ENCODE measurements at regions not wholly inside any gene's neighbourhood (a gene's known extent, or its start where the extent isn't known, plus 50 kb on each side); places are given as distances from the start of the nearest gene placed in this dataset.

DNA sequence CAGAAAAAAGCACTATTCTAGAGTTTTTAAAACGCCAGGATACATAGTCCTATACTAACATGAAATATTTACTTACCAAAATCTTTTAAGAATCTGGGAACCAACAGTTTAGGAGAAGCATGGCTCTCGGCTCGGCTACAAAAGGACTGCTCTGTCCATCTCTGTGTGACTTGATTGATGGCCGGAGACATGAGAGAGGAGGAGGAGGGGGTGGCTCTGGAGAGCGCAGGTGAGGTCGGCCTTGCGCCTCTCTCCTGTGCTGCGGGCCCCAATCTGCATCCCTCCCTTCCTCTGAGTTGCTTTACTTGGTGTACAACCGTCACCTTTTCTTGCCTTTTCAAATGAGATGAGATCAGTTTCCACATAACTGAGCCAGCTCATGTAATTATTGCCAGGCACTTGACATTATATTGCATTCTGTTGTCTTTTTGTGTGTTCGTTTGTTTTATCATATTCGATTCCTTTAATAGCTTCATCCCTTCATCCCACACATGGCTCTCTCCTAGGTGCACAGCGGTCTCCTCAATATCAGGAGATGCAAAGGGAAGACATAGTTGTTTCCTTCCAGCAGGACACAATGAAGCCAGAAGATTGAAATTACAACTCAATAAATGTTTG lies 87.8 kb upstream of the KLF6 start:
- TF ChIP-seq, protein P1, sequence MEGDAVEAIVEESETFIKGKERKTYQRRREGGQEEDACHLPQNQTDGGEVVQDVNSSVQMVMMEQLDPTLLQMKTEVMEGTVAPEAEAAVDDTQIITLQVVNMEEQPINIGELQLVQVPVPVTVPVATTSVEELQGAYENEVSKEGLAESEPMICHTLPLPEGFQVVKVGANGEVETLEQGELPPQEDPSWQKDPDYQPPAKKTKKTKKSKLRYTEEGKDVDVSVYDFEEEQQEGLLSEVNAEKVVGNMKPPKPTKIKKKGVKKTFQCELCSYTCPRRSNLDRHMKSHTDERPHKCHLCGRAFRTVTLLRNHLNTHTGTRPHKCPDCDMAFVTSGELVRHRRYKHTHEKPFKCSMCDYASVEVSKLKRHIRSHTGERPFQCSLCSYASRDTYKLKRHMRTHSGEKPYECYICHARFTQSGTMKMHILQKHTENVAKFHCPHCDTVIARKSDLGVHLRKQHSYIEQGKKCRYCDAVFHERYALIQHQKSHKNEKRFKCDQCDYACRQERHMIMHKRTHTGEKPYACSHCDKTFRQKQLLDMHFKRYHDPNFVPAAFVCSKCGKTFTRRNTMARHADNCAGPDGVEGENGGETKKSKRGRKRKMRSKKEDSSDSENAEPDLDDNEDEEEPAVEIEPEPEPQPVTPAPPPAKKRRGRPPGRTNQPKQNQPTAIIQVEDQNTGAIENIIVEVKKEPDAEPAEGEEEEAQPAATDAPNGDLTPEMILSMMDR (IDR thresholded peaks at IDR 0.05 in 2 of 3, conservative IDR thresholded peaks at IDR 0.05 in 1 of 3; ENCODE audit: insufficient read depth in 2 of 3, low read depth in 1 of 3, low read length in 3 of 3) = no peak
- TF ChIP-seq, protein P2, sequence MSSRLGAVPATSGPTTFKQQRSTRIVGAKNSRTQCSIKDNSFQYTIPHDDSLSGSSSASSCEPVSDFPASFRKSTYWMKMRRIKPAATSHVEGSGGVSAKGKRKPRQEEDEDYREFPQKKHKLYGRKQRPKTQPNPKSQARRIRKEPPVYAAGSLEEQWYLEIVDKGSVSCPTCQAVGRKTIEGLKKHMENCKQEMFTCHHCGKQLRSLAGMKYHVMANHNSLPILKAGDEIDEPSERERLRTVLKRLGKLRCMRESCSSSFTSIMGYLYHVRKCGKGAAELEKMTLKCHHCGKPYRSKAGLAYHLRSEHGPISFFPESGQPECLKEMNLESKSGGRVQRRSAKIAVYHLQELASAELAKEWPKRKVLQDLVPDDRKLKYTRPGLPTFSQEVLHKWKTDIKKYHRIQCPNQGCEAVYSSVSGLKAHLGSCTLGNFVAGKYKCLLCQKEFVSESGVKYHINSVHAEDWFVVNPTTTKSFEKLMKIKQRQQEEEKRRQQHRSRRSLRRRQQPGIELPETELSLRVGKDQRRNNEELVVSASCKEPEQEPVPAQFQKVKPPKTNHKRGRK (tag; IDR thresholded peaks at IDR 0.05) = no peak
- TF ChIP-seq ZNF133 (CRISPR knock-in tag; IDR thresholded peaks at IDR 0.05) = no peak
- no peak for TF ChIP-seq KLF16 (IDR thresholded peaks at IDR 0.05)
- TF ChIP-seq HDGF (IDR thresholded peaks at IDR 0.05) = no peak
- no peak for TF ChIP-seq JUNB (CRISPR knock-in tag; conservative IDR thresholded peaks at IDR 0.05)
- TF ChIP-seq JUN (IDR thresholded peaks at IDR 0.05; ENCODE audit: borderline replicate concordance, low read depth, low read length) = no peak
- TF ChIP-seq JUN (CRISPR knock-in tag; IDR thresholded peaks at IDR 0.05; ENCODE audit: borderline replicate concordance) = no peak
- no peak for TF ChIP-seq POLR2B (IDR thresholded peaks at IDR 0.05; ENCODE audit: low read depth, partially characterized antibody)
- no peak for TF ChIP-seq PRPF4 (IDR thresholded peaks at IDR 0.05; ENCODE audit: insufficient read depth, low read depth, low read length, poor library complexity, severe bottlenecking)
- TF ChIP-seq, protein P3, sequence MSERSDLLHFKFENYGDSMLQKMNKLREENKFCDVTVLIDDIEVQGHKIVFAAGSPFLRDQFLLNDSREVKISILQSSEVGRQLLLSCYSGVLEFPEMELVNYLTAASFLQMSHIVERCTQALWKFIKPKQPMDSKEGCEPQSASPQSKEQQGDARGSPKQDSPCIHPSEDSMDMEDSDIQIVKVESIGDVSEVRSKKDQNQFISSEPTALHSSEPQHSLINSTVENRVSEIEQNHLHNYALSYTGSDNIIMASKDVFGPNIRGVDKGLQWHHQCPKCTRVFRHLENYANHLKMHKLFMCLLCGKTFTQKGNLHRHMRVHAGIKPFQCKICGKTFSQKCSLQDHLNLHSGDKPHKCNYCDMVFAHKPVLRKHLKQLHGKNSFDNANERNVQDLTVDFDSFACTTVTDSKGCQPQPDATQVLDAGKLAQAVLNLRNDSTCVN (CRISPR knock-in tag; IDR thresholded peaks at IDR 0.05) = no peak
- no peak for TF ChIP-seq CBX3 (IDR thresholded peaks at IDR 0.05; ENCODE audit: borderline replicate concordance in 1 of 2, low read length in 2 of 2)
- no peak for TF ChIP-seq MAFF (IDR thresholded peaks at IDR 0.05; ENCODE audit: low read length)

All from K562 (cell line).